ENCODE measurements at regions not wholly inside any gene's neighbourhood (a gene's known extent, or its start where the extent isn't known, plus 50 kb on each side); places are given as distances from the start of the nearest gene placed in this dataset.
A peak's percentile ranks its signal among the peaks of the same experiment; 100 is the strongest.

GRCh38 chr18:42182728-42183700, 228.0 kb downstream of the PIK3C3 start:
- H3K79me2 ChIP-seq (ENCODE audit: control insufficient read depth, insufficient read depth, low read length) = no peaks in the 10 kb centered on the region

GRCh38 chr18:42183746-42184145, 228.7 kb downstream of the PIK3C3 start:
- no peak overlapping the region for H3K9ac ChIP-seq (ENCODE audit: control insufficient read depth, extremely low read depth, insufficient read depth, low read length)
- H4K20me1 ChIP-seq (ENCODE audit: control insufficient read depth, extremely low read depth, insufficient read depth, low read length) = no peaks in the 10 kb centered on the region
- no peak overlapping the region for H3K4me3 ChIP-seq (ENCODE audit: control insufficient read depth in 2 of 3, extremely low read depth in 1 of 3, insufficient read depth in 2 of 3, low read depth in 1 of 3, low read length in 3 of 3)
- H3K9me1 ChIP-seq (ENCODE audit: control insufficient read depth, extremely low read depth, insufficient read depth, low read length) = no peaks in the 10 kb centered on the region
- H3K9me3 ChIP-seq (ENCODE audit: control insufficient read depth, low read depth, low read length) = no peaks in the 10 kb centered on the region
- DNase-seq (ENCODE audit: low read depth, low spot score) (no peak), FAIRE-seq (peak; percentile 82)
- no peak for TF ChIP-seq EZH2 (IDR thresholded peaks at IDR 0.05; ENCODE audit: low read length)
- no peak for TF ChIP-seq CTCF (optimal IDR thresholded peaks at IDR 0.05 in 1 of 3, IDR thresholded peaks at IDR 0.05 in 1 of 3, conservative IDR thresholded peaks at IDR 0.05 in 1 of 3; ENCODE audit: extremely low read depth in 1 of 3, insufficient read depth in 2 of 3, low read length in 3 of 3)
- no peaks in the 10 kb centered on the region for H3K79me2 ChIP-seq (ENCODE audit: control insufficient read depth, insufficient read depth, low read length)
- H3K27me3 ChIP-seq (ENCODE audit: control insufficient read depth, extremely low read depth, insufficient read depth, low read length) = no peaks in the 10 kb centered on the region
- H3K27ac ChIP-seq (ENCODE audit: control insufficient read depth, insufficient read depth, low read length) = peak overlapping the region; percentile 17
- dilution Hi-C loops (cut with MboI; ENCODE audit: extremely low pct_ligation_motif_present, low sequenced_read_pairs) = no loop called here
- H3K36me3 ChIP-seq (ENCODE audit: control insufficient read depth in 2 of 2, extremely low read depth in 1 of 2, insufficient read depth in 2 of 2, low read length in 2 of 2) = no peaks in the 10 kb centered on the region
- H2AFZ ChIP-seq (ENCODE audit: control insufficient read depth, low read length) = peak overlapping the region; percentile 28
- peaks cover 14% of the 10 kb centered on the region for H3K4me1 ChIP-seq (ENCODE audit: control insufficient read depth, extremely low read depth, insufficient read depth, low read length)
- H3K4me2 ChIP-seq (ENCODE audit: control insufficient read depth, extremely low read depth, insufficient read depth, low read depth, low read length) = peak overlapping the region; percentile 44

More at GRCh38 chr18:42182728-42183700, 228.0 kb downstream of the PIK3C3 start:
- FAIRE-seq (peak; percentile 26), DNase-seq (ENCODE audit: low read depth, low spot score) (no peak)
- Histone ChIP-seq H4K20me1 (ENCODE audit: control insufficient read depth, extremely low read depth, insufficient read depth, low read length) (no peaks in the 10 kb centered on the region), H3K9ac (ENCODE audit: control insufficient read depth, extremely low read depth, insufficient read depth, low read length) (no peak overlapping the region), H3K4me2 (ENCODE audit: control insufficient read depth, extremely low read depth, insufficient read depth, low read depth, low read length) (peak overlapping the region; percentile 44), H3K27me3 (ENCODE audit: control insufficient read depth, extremely low read depth, insufficient read depth, low read length) (no peaks in the 10 kb centered on the region), H3K9me1 (ENCODE audit: control insufficient read depth, extremely low read depth, insufficient read depth, low read length) (no peaks in the 10 kb centered on the region), H3K4me1 (ENCODE audit: control insufficient read depth, extremely low read depth, insufficient read depth, low read length) (peaks cover 14% of the 10 kb centered on the region), H3K4me3 (ENCODE audit: control insufficient read depth in 2 of 3, extremely low read depth in 1 of 3, insufficient read depth in 2 of 3, low read depth in 1 of 3, low read length in 3 of 3) (no peak overlapping the region), H3K9me3 (ENCODE audit: control insufficient read depth, low read depth, low read length) (no peaks in the 10 kb centered on the region), H3K36me3 (ENCODE audit: control insufficient read depth in 2 of 2, extremely low read depth in 1 of 2, insufficient read depth in 2 of 2, low read length in 2 of 2) (no peaks in the 10 kb centered on the region), H3K27ac (ENCODE audit: control insufficient read depth, insufficient read depth, low read length) (peak overlapping the region; percentile 13), H2AFZ (ENCODE audit: control insufficient read depth, low read length) (no peak overlapping the region)
- no peak for TF ChIP-seq EZH2 (IDR thresholded peaks at IDR 0.05; ENCODE audit: low read length)
- TF ChIP-seq CTCF (optimal IDR thresholded peaks at IDR 0.05 in 1 of 3, IDR thresholded peaks at IDR 0.05 in 1 of 3, conservative IDR thresholded peaks at IDR 0.05 in 1 of 3; ENCODE audit: extremely low read depth in 1 of 3, insufficient read depth in 2 of 3, low read length in 3 of 3) = no peak
- dilution Hi-C loops (cut with MboI; ENCODE audit: extremely low pct_ligation_motif_present, low sequenced_read_pairs) = no loop called here
